ENCODE measurements at regions not wholly inside any gene's neighbourhood (a gene's known extent, or its start where the extent isn't known, plus 50 kb on each side); places are given as distances from the start of the nearest gene placed in this dataset.

GRCh38 chr21:19256934-19257660 lies 853.5 kb upstream of the TMPRSS15 start:
- ATAC-seq: no peak

DNA sequence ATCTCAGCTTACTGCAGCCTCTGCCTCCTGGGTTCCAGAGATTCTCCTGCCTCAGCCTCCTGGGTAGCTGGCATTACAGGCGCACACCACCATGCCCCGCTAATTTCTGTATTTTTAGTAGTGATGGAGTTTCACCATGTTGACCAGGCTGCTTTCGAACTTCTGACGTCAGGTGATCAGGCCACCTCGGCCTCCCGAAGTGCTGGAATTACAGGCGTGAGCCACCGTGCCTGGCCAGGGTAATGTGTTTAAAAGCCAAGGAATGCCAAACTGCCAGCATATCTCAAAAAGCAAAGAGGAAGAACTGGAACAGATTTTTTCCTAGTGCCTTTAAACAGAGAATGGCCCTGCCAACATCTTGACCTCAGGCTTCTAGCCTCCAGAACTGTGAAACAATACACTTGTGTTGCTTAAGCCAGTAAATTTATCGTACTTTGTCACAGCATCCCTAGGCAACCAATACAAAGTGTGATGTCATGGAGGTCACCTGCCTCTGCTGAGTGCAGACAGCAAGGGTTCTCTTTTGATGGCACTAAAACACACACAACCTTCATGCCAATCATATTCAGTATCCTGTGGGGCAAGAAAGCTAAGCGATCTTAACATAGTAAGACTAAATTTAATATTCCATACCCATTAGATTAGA lies 858.3 kb upstream of the TMPRSS15 start:
- ATAC-seq: no peak

DNA sequence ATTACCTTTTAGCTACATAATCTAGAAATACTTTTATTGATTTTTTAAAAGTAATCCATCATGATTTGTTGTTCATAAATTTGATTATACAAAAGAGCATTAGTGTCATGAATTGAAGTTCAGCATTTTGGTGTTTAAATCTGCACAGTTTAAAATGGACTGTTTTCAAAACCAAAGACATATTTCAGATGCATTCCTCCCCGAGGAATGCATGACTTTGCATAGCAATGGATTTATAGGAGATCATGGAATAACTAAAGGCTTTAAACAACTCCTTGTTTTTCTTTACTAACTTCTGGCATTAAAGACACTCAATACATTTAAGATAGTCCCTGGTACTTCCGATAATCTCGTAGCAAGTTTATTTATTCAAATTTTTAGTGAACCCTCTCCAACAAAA lies 863.1 kb upstream of the TMPRSS15 start:
- ATAC-seq: no peak

GRCh38 chr21:19268686-19269085 lies 865.1 kb upstream of the TMPRSS15 start:
- no peak for ATAC-seq

DNA sequence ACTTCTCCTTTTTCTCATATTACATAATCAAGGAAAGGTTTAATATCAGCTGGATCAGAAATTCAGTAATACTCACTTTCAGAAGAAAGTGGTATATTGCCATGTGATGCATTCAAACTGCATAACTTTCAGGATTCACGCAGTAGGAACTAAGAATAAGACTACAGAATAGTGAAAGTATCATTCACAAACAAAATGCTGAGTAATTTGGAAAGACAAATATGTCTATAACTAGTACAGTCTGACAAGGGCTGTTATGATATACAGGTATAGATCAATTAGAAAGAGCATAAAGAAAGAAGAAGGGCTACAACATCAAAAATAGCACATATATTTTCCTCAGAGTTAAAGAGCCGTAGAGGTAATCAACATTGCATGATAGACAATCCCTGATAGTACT lies 871.5 kb upstream of the TMPRSS15 start:
- ATAC-seq: no peak

DNA sequence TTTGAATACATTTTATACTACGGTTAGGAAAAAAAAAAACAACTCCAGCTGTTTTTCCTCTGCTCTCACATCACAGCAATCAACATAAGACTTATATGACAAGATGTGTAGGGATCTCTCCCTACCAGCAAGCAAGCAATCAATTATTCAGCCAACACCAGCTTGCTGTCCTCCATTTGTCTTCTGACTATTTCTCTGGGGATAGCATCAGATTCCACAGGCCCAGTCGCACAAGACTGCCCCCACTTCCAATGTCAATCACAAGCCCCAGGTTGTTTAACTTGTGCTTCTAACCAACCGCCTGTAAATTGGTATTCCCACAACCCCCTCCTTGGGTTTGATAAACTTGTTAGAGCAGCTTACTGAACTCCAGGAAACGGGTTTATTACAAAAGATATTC lies 873.1 kb upstream of the TMPRSS15 start:
- ATAC-seq: no peak

- ATAC-seq: no peak
Observed at GRCh38 chr21:19286876-19287275, 883.3 kb upstream of the TMPRSS15 start.

- ATAC-seq: no peak
Observed at GRCh38 chr21:19290328-19290727, 886.7 kb upstream of the TMPRSS15 start.

GRCh38 chr21:19320291-19320690 lies 916.7 kb upstream of the TMPRSS15 start:
- no peak for ATAC-seq

GRCh38 chr21:19321688-19322087 lies 918.1 kb upstream of the TMPRSS15 start:
- no peak for ATAC-seq

- ATAC-seq: no peak
Observed at GRCh38 chr21:19322360-19322759, 918.8 kb upstream of the TMPRSS15 start.

GRCh38 chr21:19326531-19327319 lies 923.1 kb upstream of the TMPRSS15 start:
- ATAC-seq: no peak

DNA sequence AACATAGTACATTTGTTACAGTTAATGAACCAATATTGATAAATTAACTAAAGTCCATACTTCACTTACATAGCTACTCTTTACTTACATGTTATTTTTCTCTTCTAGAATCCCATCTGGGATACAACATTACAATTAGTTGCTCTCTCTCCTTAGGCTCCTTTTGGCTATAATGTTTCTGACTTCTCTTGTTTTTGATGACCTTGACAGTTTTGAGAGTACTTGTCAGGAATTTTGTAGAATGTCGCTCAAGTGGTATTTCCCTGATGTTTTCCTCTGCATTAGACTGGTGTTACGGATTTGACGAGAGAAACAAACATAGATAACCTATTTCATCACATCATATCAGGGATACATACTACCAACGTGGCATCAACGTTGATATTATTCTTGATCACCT lies 925.4 kb upstream of the TMPRSS15 start:
- no peak for ATAC-seq

- no peak for ATAC-seq
Observed at GRCh38 chr21:19340303-19340702, 936.7 kb upstream of the TMPRSS15 start.

DNA sequence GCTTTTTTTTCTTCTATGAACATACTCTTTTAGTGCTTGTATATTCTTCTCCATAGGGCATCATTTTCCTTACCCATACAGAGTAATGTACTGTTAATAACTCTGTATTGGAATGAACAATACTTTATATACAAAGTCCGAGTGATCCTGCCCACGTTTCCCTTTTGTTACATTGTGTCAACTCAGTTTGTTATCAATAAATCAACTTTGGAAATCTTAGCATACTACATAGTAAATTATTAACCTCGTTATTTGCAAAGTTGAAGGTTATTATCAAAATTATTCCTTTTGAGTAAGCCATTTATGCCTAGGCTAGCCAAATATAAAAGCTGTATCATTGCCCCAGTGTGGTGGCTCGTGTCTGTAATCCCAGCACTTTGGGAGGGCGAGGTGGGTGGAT lies 937.4 kb upstream of the TMPRSS15 start:
- no peak for ATAC-seq

DNA sequence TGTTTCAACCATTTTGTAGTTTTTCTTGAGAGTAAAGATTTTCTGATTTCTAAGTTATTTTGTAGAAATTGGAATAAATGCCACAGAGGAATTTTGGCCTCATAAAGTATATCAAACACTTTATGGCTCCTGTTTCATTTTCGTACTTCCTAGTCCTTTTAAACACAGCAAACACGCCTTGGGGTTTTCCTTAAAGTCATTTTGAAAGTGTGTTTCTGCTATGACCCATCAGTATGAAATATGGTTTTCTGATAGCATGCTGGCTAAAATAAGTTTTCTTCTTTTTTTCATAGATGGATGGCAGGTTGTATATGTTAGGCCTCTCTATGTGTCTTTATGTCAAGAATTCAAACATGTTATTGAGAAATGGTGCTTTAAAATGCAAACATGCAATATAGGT lies 940.1 kb upstream of the TMPRSS15 start:
- no peak for ATAC-seq

DNA sequence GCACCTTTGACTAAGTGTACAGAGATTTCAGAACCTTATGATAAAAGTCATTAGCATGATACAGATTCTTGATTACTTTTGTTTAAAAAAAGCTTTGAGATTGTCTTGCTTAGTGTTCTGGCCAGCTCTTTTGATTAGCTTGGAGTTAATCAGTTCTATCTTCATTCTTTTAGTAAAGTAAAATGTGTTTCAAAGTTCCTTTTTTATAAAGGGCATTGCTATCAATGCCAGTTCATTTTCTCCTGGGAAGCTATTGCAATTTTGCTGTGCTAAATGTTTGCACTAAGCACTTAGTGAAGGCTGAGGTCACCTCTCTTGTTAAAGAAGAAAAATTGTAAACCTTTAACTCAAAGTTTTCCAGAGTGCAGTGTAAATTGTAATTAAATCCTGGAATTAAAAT lies 946.7 kb upstream of the TMPRSS15 start:
- ATAC-seq: no peak

DNA sequence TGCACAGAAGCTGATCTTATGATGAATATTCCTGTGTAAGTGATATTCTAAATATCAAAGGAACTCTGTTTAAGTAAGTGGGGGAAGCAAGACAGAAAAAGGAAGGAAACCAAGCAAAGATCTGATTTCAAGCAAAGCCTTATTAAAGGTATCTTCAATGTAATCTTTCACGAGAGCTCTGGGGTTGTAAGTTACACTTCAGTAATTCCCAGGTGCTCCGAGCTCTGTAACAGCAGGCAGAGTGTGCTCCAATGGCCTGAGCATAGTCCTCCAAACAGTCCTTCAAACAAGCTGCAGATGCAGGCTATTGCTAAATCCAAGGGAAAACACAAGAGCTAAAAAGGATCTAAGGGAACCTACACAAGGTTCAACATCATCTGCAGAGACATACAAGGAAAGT lies 949.7 kb upstream of the TMPRSS15 start:
- ATAC-seq: no peak

- ATAC-seq: no peak
Observed at GRCh38 chr21:19368944-19369343, 965.4 kb upstream of the TMPRSS15 start.

- no peak for ATAC-seq
Observed at GRCh38 chr21:19392390-19392789, 988.8 kb upstream of the TMPRSS15 start.

- ATAC-seq: no peak
Observed at GRCh38 chr21:19400223-19400770, 996.7 kb upstream of the TMPRSS15 start.

GRCh38 chr21:19402870-19403269 lies 999.3 kb upstream of the TMPRSS15 start:
- ATAC-seq: no peak

DNA sequence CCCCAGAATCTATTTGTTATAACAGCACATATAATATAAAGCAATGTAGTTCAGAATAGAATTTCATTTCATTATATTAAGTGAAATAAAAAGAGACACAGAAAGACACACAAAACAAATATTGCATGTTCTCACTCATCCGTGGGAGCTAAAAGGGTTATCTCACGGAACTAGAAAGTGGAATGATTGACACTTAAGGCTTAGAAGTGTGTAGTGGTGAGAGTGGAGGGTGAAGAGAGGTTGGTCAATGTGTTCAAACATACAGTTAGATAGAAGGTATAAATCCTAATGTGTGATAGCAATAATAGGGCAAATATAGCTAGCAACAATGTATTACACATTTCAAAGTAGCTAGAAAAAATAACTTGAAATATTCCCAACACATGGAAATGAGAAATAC lies 1001.7 kb upstream of the TMPRSS15 start:
- no peak for ATAC-seq

DNA sequence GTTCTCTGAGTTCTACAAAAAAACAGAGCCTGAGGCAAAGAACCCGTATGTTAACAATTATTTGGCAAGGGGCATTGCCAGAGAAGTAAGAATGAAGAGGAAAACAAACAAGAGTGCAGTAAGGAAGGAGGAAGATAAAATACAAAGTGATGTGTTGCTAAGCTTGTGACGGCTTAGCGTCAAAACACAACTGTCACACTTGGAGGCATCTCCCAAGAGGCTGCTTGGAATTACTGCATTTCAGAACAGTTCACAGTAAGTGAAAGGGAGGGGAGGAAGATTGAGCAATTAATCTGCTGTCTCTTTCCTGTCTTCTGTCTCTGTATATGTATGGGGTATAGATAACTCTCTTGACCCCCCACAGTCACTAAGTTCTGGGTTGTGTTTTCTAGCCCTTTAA lies 1017.0 kb upstream of the TMPRSS15 start:
- no peak for ATAC-seq

Data from esophagus mucosa (tissue), 1 donor.